ENCODE measurements at regions not wholly inside any gene's neighbourhood (a gene's known extent, or its start where the extent isn't known, plus 50 kb on each side); places are given as distances from the start of the nearest gene placed in this dataset.
A peak's percentile ranks its signal among the peaks of the same experiment; 100 is the strongest.
"Not testable (repeated sequence)": the region's sequence is repeated elsewhere in the genome, so short reads cannot be mapped to it uniquely, and the experiment has no call there.

DNA sequence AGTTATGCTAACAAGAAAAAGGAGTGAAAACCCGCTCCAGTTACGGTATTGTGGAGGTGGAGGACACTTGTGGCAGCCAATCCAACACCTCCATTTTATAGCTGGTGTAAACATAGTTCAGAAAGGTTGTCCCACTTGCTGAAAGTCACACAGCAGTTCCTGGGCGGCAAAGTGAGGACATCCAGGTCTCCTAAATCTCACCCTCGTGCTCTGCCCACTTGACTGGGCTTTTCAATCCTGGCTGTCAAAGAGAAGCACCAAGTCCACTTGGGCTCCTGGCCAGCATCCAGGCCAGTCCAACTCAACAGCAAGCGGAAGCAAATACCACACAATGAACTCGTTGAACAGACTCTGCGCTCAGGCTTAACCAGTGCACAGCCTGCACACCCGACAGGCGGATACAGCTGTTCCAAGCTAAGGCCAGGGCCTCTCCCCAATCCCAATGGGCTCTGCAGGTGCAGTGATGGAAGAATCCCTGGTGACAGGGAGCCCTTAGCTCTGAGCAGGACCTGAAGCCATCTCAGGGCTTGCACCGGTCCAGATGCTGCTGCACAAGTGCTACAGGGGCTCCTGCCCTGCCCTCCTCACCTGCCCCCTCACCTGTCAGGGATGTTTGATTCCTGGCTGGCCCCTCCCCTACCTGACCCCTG, 89.8 kb upstream of the METTL9 start:
- H3K4me3 ChIP-seq (replicated peaks; ENCODE audit: low read depth, low read length); H3K36me3 ChIP-seq (ENCODE audit: control insufficient read depth, insufficient read depth, low read length); DNase-seq (ENCODE audit: extremely low read depth, insufficient read length); H3K27me3 ChIP-seq (replicated peaks; ENCODE audit: control insufficient read depth, insufficient read depth, low read length): not testable (repeated sequence)

GRCh38 chr16:21510869-21511255, 88.5 kb upstream of the METTL9 start:
- not testable (repeated sequence) for H3K36me3 ChIP-seq (ENCODE audit: control insufficient read depth, insufficient read depth, low read length); H3K4me3 ChIP-seq (replicated peaks; ENCODE audit: low read depth, low read length); DNase-seq (ENCODE audit: extremely low read depth, insufficient read length); H3K27me3 ChIP-seq (replicated peaks; ENCODE audit: control insufficient read depth, insufficient read depth, low read length)

- not testable (repeated sequence) for H3K27me3 ChIP-seq (replicated peaks; ENCODE audit: control insufficient read depth, insufficient read depth, low read length); H3K4me3 ChIP-seq (replicated peaks; ENCODE audit: low read depth, low read length); DNase-seq (ENCODE audit: extremely low read depth, insufficient read length); H3K36me3 ChIP-seq (ENCODE audit: control insufficient read depth, insufficient read depth, low read length)
Measured at GRCh38 chr16:21511315-21512210, 87.8 kb upstream of the METTL9 start.

DNA sequence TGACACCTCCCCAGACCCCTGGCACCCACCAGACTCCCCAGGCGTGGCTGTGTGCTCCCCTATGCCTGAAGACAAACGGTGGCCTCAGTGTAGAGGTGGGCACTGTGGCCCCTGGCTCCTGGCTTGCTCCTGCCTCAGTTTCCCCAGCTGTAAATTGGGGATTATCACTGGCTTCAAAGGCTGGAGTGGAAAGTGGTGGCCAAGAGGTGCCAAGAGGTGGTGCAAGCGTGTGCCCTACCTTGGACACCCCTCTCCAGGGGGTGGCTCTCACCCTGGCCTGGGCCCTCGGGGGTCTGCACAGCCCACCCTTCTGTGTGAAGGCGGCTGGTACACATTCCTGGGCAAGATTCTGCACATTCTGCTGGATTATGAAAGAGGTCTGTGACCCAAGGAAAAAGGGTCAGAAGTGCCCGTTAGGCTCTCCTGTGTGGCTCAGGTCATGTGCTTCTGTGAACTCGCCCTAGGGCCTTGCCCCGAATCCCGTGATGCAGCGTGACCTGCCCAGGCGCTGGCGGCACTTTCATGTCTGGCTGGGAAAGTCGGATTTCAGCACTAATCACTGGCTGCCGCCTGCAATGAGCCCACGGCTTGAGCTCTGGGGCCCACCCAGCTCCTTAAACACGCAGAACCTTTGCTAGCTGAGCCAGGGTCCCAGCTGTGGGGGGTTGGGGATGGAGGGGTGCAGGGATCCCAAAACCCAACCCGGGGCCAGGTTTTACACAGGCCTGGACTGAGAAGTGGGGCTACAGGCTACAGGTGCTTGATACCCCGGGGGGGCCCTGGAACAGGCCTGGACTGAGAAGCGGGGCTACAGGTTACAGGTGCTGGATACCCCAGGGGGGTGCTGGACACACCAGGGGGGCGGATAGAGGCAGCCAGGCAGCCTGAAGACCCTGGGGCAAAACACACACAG, 86.8 kb upstream of the METTL9 start:
- not testable (repeated sequence) for DNase-seq (ENCODE audit: extremely low read depth, insufficient read length); H3K36me3 ChIP-seq (ENCODE audit: control insufficient read depth, insufficient read depth, low read length); H3K27me3 ChIP-seq (replicated peaks; ENCODE audit: control insufficient read depth, insufficient read depth, low read length)

GRCh38 chr16:21513337-21513741, 86.0 kb upstream of the METTL9 start:
- H3K36me3 ChIP-seq (ENCODE audit: control insufficient read depth, insufficient read depth, low read length); DNase-seq (ENCODE audit: extremely low read depth, insufficient read length); H3K27me3 ChIP-seq (replicated peaks; ENCODE audit: control insufficient read depth, insufficient read depth, low read length): not testable (repeated sequence)
- peak overlapping the region; percentile 47 for H3K4me3 ChIP-seq (replicated peaks; ENCODE audit: low read depth, low read length)

More for the DNA sequence above, 86.8 kb upstream of the METTL9 start:
- not testable (repeated sequence) for H3K4me3 ChIP-seq (replicated peaks; ENCODE audit: low read depth, low read length)

DNA sequence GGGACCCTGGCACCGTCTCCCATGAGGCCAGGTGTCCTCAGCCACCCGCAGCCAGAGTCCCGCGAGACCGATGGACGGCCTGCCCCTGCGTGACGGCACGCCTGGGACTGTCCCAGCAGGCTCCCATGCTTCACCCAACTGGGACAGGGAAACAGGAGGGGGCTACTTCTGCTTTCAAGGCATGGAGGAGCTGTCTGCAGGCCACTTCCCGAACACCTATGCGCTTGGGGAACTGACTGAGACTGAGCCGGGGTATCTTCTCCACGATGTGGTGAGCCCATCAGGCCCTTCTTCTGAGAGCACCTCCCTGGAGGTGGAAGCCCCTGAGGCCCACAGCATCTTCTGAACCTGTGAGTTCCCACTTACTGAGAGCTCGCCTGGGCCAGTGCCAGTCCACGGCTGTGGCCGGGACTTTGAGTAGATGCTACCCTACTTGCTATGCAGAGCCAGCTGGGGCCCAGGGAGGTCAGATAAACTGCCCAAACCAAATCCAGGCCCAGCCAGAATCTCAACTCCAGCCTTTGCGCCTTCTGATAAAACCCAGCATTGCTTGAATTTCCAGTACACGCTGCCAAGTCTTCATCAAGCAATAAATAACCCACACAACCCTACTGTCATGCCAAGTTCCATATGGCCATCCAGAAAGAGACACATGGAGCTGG, 85.4 kb upstream of the METTL9 start:
- H3K4me3 ChIP-seq (replicated peaks; ENCODE audit: low read depth, low read length) = peak overlapping the region; percentile 24; the same call in 1 of the 2 replicates
- not testable (repeated sequence) for H3K36me3 ChIP-seq (ENCODE audit: control insufficient read depth, insufficient read depth, low read length); DNase-seq (ENCODE audit: extremely low read depth, insufficient read length); H3K27me3 ChIP-seq (replicated peaks; ENCODE audit: control insufficient read depth, insufficient read depth, low read length)

- H3K36me3 ChIP-seq (ENCODE audit: control insufficient read depth, insufficient read depth, low read length); DNase-seq (ENCODE audit: extremely low read depth, insufficient read length); H3K27me3 ChIP-seq (replicated peaks; ENCODE audit: control insufficient read depth, insufficient read depth, low read length); H3K4me3 ChIP-seq (replicated peaks; ENCODE audit: low read depth, low read length): not testable (repeated sequence)
Measured at GRCh38 chr16:21514474-21514840, 84.9 kb upstream of the METTL9 start.

GRCh38 chr16:21516705-21517040, 82.7 kb upstream of the METTL9 start:
- DNase-seq (ENCODE audit: extremely low read depth, insufficient read length); H3K36me3 ChIP-seq (ENCODE audit: control insufficient read depth, insufficient read depth, low read length); H3K27me3 ChIP-seq (replicated peaks; ENCODE audit: control insufficient read depth, insufficient read depth, low read length): not testable (repeated sequence)
- peak overlapping the region; percentile 37 for H3K4me3 ChIP-seq (replicated peaks; ENCODE audit: low read depth, low read length)

DNA sequence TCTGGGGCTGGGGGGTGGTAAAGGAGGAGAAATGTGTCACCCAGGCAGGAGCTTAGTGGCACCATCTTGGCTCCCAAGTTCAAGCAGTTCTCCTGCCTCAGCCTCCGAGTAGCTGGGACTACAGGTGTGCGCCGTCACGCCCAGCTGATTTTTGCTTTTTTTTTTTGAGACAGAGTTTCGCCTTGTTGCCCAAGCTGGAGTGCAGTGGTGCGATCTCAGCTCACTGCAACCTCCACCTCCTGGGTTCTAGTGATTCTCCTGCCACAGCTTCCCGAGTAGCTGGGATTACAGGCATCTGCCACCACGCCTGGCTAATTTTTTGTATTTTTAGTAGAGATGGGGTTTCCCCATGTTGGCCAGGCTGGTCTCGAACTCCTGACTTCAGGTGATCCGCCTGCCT, 82.1 kb upstream of the METTL9 start:
- H3K27me3 ChIP-seq (replicated peaks; ENCODE audit: control insufficient read depth, insufficient read depth, low read length); H3K36me3 ChIP-seq (ENCODE audit: control insufficient read depth, insufficient read depth, low read length): not testable (repeated sequence)
- peak; percentile 61 for DNase-seq (ENCODE audit: extremely low read depth, insufficient read length)
- peak overlapping the region; percentile 36 for H3K4me3 ChIP-seq (replicated peaks; ENCODE audit: low read depth, low read length)

DNA sequence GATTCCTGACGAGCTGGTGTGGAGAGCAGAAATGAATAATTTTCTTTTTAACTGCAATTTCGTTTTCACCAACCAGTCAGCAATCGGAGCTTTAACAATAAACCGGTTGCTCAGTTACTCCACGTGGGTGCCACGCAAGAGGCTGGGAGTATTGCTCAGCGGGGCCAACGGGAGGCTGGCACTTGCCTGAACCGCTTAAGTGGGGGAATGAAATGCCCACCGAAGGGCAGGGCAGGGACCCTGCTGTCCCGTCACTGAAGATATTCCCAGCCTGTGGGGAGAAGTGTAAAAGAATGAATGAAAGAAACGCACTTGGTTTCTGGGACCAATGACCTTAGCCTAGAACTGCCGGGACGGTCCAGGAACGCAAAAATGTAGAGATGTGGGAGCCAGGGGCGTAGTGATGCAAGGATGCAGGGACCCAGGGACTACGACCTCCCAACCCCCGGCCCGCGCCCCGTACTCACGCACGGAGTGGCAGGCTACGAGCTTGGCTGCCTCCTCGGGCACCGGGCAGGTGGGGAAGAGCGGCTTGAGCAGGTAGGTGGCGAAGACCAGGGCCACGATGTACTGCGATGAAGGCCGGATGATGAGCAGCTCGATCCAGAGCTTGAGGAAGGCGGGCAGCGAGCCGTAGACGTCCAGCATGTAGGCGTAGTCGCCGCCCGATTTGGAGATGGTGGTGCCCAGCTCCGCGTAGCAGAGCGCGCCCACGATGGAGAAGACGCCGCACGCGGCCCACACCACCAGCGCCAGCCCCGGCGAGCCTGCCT, 79.8 kb upstream of the METTL9 start:
- H3K27me3 ChIP-seq (replicated peaks; ENCODE audit: control insufficient read depth, insufficient read depth, low read length); H3K36me3 ChIP-seq (ENCODE audit: control insufficient read depth, insufficient read depth, low read length): not testable (repeated sequence)
- H3K4me3 ChIP-seq (replicated peaks; ENCODE audit: low read depth, low read length) = peak overlapping the region; percentile 84
- peak; percentile 39 for DNase-seq (ENCODE audit: extremely low read depth, insufficient read length)

GRCh38 chr16:21520134-21521047, 79.0 kb upstream of the METTL9 start:
- not testable (repeated sequence) for H3K27me3 ChIP-seq (replicated peaks; ENCODE audit: control insufficient read depth, insufficient read depth, low read length); H3K36me3 ChIP-seq (ENCODE audit: control insufficient read depth, insufficient read depth, low read length)
- H3K4me3 ChIP-seq (replicated peaks; ENCODE audit: low read depth, low read length) = peak overlapping the region; percentile 70
- DNase-seq (ENCODE audit: extremely low read depth, insufficient read length) = peak; percentile 97

DNA sequence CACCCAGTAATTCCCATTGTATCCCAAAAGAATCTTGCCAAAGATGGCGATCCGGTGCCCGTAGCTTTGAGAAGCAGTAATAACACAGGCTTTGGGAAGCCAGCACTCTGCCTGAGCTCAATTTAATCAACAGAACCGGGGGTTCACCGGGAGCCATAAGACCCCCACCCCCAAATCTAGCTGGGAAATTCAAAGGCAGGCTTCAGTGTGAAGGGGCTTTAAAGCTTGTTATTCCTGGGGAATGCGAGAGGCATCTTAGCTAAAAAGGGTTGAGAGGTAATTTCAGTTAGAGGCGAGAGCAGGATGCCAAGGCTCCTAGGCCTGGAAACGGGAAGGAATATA, 78.4 kb upstream of the METTL9 start:
- not testable (repeated sequence) for DNase-seq (ENCODE audit: extremely low read depth, insufficient read length); H3K4me3 ChIP-seq (replicated peaks; ENCODE audit: low read depth, low read length); H3K27me3 ChIP-seq (replicated peaks; ENCODE audit: control insufficient read depth, insufficient read depth, low read length); H3K36me3 ChIP-seq (ENCODE audit: control insufficient read depth, insufficient read depth, low read length)
